ENCODE measurements at regions not wholly inside any gene's neighbourhood (a gene's known extent, or its start where the extent isn't known, plus 50 kb on each side); places are given as distances from the start of the nearest gene placed in this dataset.

DNA sequence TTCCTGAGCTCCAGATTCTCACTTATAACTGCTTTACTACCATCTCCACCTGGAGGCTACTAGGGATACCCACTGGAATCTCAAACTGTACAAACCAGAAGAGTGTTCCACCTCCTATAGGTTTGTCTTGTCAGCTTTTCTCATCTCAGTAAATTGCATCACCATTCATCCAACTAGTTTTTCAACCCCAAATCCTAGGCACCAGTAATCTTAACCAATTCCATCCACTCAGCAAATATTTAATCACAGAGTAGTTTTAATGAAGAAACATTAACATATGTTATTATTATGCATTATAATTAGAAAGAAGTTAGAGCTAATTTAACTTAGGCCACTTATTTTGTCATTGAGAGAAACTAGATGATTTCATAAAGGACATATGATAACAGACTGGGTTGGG is 635.0 kb downstream of the DCDC2C start:
- no peak for TF ChIP-seq POLR2A (IDR thresholded peaks at IDR 0.05)
- no peak for TF ChIP-seq CTCF (IDR thresholded peaks at IDR 0.05)
- no peak for TF ChIP-seq POLR2AphosphoS5 (IDR thresholded peaks at IDR 0.05)

All from breast epithelium (tissue), 3 donors.